GM12878 (cell line): ENCODE measurements at regions not wholly inside any gene's neighbourhood (a gene's known extent, or its start where the extent isn't known, plus 50 kb on each side); places are given as distances from the start of the nearest gene placed in this dataset.

Experiments
- ATAC-seq: fragments of 200-7000 bp; cut with Tn5 transposase; 3 replicates; pipeline ENCODE4 v1.9.1; 2020; ENCODE audit warnings: mild to moderate bottlenecking, moderate library complexity
- BruUV-seq: library from RNA; stranded (reverse); fragments of 400-500 nt; replicated peaks from 2 replicates; lab custom pipeline; 2021; lab: Mats Ljungman, UMichigan
- CTCF ChIA-PET: fragments of 300-600 bp; sonication (Branson Sonifier 250); formaldehyde crosslinking; extraction: SDS; loops from one replicate; lab custom pipeline; 2021; ENCODE audit warnings: inconsistent platforms; lab: Yijun Ruan, JAX
- POLR2A ChIA-PET: fragments of 350-600 bp; formaldehyde crosslinking; extraction: SDS; loops from one replicate; lab custom pipeline; 2021; ENCODE audit warnings: inconsistent platforms; lab: Charles Lee
- RAD21 ChIA-PET: fragments of 300-600 bp; sonication (Branson Sonifier 250); formaldehyde crosslinking; loops from one replicate; lab custom pipeline; 2023; ENCODE audit warnings: antibody characterized with exemption; ENCODE audit not compliant: unreplicated experiment; lab: Charles Lee
- SMC1A ChIA-PET: fragments of 300-600 bp; sonication (Branson Sonifier 250); formaldehyde crosslinking; loops from one replicate; lab custom pipeline; 2023; ENCODE audit not compliant: unreplicated experiment, uncharacterized antibody; lab: Charles Lee
- DNase-seq: peaks from one replicate; pipeline ENCODE4 v3.0.0-alpha.2; 2011; ENCODE audit warnings: low read depth, low spot score
- FAIRE-seq: peaks from 3 replicates; lab custom pipeline; 2011; peaks lifted over from hg19 to GRCh38; lab: Jason Lieb, UNC
- H2AFZ ChIP-seq: 2 replicates; pipeline ENCODE4 v1.6.0; 2011; ENCODE audit warnings: low read depth, low read length, control low read depth; ENCODE audit not compliant: control insufficient read depth
- H3K27ac ChIP-seq: 2 replicates; pipeline ENCODE4 v1.5.1; 2011; ENCODE audit warnings: control low read depth; ENCODE audit not compliant: control insufficient read depth, insufficient read depth
- H3K27me3 ChIP-seq, 2 experiments: replicated peaks in 1 of 2; 2 replicates each; pipeline versions ENCODE4 v1.6.0 to v1.6.1; 2011; ENCODE audit warnings: low read length in 1 of 2; ENCODE audit not compliant: control insufficient read depth in 2 of 2, insufficient read depth in 2 of 2
- H3K36me3 ChIP-seq, 2 experiments: 2 replicates each; pipeline ENCODE4 v1.5.1; 2011; ENCODE audit warnings: low read length in 1 of 2; ENCODE audit not compliant: control insufficient read depth in 2 of 2, insufficient read depth in 2 of 2
- H3K4me1 ChIP-seq: 2 replicates; pipeline ENCODE4 v1.6.1; 2011; ENCODE audit warnings: mild to moderate bottlenecking, low read length, moderate library complexity, mixed read lengths; ENCODE audit not compliant: control insufficient read depth, insufficient read depth
- H3K4me2 ChIP-seq: 2 replicates; pipeline ENCODE4 v1.6.0; 2011; ENCODE audit warnings: control low read depth; ENCODE audit not compliant: control insufficient read depth, insufficient read depth
- H3K4me3 ChIP-seq: fragments of 200-600 bp; sonication (generic); 2 replicates; pipeline ENCODE4 v1.5.1; 2016
- H3K79me2 ChIP-seq: 2 replicates; pipeline ENCODE4 v1.6.0; 2011; ENCODE audit warnings: low read length; ENCODE audit not compliant: control insufficient read depth, insufficient read depth
- H3K9ac ChIP-seq: 2 replicates; pipeline ENCODE4 v1.8.0; 2011; ENCODE audit warnings: low read length, control low read depth, mixed read lengths; ENCODE audit not compliant: control insufficient read depth, insufficient read depth
- H3K9me3 ChIP-seq: replicated peaks from 3 replicates; pipeline ENCODE4 v1.5.1; 2011; ENCODE audit warnings: mild to moderate bottlenecking, low read length; ENCODE audit not compliant: control insufficient read depth, insufficient read depth
- H4K20me1 ChIP-seq: 2 replicates; pipeline ENCODE4 v1.6.0; 2011; ENCODE audit not compliant: control insufficient read depth, insufficient read depth
- CHD4 ChIP-seq: fragments of 200-600 bp; sonication (generic); IDR thresholded peaks from 2 replicates; pipeline ENCODE4 v1.6.1; 2016; ENCODE audit warnings: mild to moderate bottlenecking
- CREM ChIP-seq: IDR thresholded peaks from 2 replicates; pipeline ENCODE4 v1.6.1; 2014; ENCODE audit warnings: antibody characterized with exemption, low read depth
- MYB ChIP-seq: fragments of 150-350 bp; IDR thresholded peaks from 2 replicates; pipeline ENCODE4 v1.6.1; 2014; ENCODE audit warnings: mild to moderate bottlenecking, low read depth, low read length, borderline replicate concordance
- NFIC ChIP-seq: IDR thresholded peaks from 2 replicates; pipeline ENCODE4 v1.6.1; 2012; ENCODE audit warnings: low read depth, mild to moderate bottlenecking, inconsistent platforms, low read length, moderate library complexity
- POU2F2 ChIP-seq: IDR thresholded peaks from 3 replicates; pipeline ENCODE4 v1.6.1; 2011; ENCODE audit warnings: low read depth, mild to moderate bottlenecking, low read length, borderline replicate concordance
- RCOR1 ChIP-seq: conservative IDR thresholded peaks from 2 replicates; pipeline ENCODE4 v1.6.1; 2012; ENCODE audit warnings: low read depth, low read length, improper control_type of control experiment
- RUNX3 ChIP-seq: IDR thresholded peaks from 2 replicates; pipeline ENCODE4 v1.6.1; 2012; ENCODE audit warnings: low read length, inconsistent platforms
- SMAD5 ChIP-seq: IDR thresholded peaks from 2 replicates; pipeline ENCODE4 v1.6.1; 2016; ENCODE audit warnings: antibody characterized with exemption, low read depth
- SP1 ChIP-seq: IDR thresholded peaks from one replicate; pipeline ENCODE4 v1.6.1; 2011; ENCODE audit warnings: low read depth, low read length
- TCF3 ChIP-seq: IDR thresholded peaks from 2 replicates; pipeline ENCODE4 v1.6.1; 2012; ENCODE audit warnings: low read depth, mild to moderate bottlenecking, low read length, borderline replicate concordance; ENCODE audit not compliant: insufficient read depth
- WRNIP1 ChIP-seq: IDR thresholded peaks from 2 replicates; pipeline ENCODE4 v1.6.1; 2011; ENCODE audit warnings: low read depth, low read length, improper control_type of control experiment, borderline replicate concordance
- WGBS: methylation state at CpG from one replicate; pipeline ENCODE4 v1.1.6; 2016; ENCODE audit warnings: low lambda C conversion rate; ENCODE audit not compliant: insufficient replicate concordance, insufficient coverage; ENCODE audit errors: missing lambda C conversion rate; 5-methylcytosine and 5-hydroxymethylcytosine counted together
- in situ Hi-C: fragments of 300-500 bp; cut with MboI; formaldehyde crosslinking; loops from 9 replicates; pipeline ENCODE4 v1.14.3; 2018; ENCODE audit warnings: mixed read lengths
- intact Hi-C: fragments of 100-400 bp; cut with micrococcal nuclease; formaldehyde crosslinking; loops from one replicate; pipeline ENCODE4 v1.14.2; 2022; ENCODE audit not compliant: unreplicated experiment
- TF ChIP-seq, protein P1 (sequence below): fragments of 450-650 bp; formaldehyde crosslinking; IDR thresholded peaks from 2 replicates; pipeline ENCODE4 v1.4.0; 2020; ENCODE audit warnings: mild to moderate bottlenecking, moderate library complexity
- TF ChIP-seq, protein P2 (sequence below): fragments of 450-650 bp; IDR thresholded peaks from 2 replicates; pipeline ENCODE4 v1.6.1; 2016; ENCODE audit warnings: mild to moderate bottlenecking

DNA sequence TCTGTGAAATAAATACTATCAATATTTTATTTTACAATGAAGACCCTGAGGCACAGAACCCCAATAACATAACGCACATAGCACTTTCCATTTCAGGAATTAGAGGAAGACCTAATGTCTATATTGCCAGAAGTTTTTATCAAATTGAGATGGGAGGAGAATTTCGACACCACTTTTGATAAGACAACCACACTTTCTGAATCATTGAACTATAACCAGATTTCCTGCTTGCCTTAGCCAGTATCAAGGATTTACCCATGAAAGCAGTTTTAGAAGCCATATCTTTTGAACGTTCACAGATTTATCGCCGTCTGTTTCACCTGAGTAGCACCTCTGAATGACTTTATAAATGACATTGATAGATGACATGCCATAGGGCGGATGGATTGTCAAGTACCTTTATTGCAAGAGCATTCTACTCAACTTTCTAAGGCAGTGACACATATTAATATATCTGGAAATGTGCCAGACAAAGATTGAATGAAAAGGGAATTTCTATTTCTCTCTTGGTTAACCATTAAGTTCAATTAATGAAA, 768.4 kb downstream of the LTN1 start:
- RAD21 ChIA-PET = no interaction called here
- no peaks in the 10 kb centered on the region for H4K20me1 ChIP-seq
- POLR2A ChIA-PET = no interaction called here
- no peak for ATAC-seq
- in situ Hi-C loops (no loop called here), intact Hi-C loops (no loop called here)
- no peaks in the 10 kb centered on the region for H3K9me3 ChIP-seq
- no peak overlapping the region for H3K27ac ChIP-seq
- no peaks in the 10 kb centered on the region for H3K4me1 ChIP-seq
- no peak overlapping the region for H3K9ac ChIP-seq
- DNase-seq = no peak
- H3K27me3 ChIP-seq = no peaks in the 10 kb centered on the region
- no peak for FAIRE-seq
- CTCF ChIA-PET = no interaction called here
- no peak overlapping the region for H3K4me2 ChIP-seq
- no peak overlapping the region for H3K4me3 ChIP-seq
- TF ChIP-seq WRNIP1 = no peak
- no peak for TF ChIP-seq RUNX3
- no peaks in the 10 kb centered on the region for H3K36me3 ChIP-seq
- WGBS = 43% methylated on average over 6 of the region's 6 CpGs
- H2AFZ ChIP-seq = no peak overlapping the region
- no peaks in the 10 kb centered on the region for H3K79me2 ChIP-seq
- SMC1A ChIA-PET = no interaction called here
- BruUV-seq = no TSS peak

DNA sequence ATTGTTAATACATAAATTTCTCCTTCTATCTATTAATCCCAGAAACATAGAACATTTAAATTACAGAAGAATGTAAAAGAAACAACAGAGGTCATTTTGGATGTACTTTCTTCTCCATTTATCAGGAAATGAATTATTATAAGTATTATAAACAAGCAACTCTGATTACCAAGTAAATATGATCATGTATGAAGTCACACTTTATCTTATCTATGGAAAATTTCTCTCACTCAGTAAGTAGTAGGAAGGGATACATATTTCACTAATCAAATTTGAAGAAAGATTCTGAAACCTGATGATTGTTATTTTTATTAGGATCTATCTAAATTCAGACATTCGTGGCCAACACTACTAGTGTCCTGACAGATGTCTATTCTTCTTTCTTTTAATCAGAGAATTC, 770.7 kb downstream of the LTN1 start:
- CTCF ChIA-PET = no interaction called here
- Histone ChIP-seq H3K36me3 (no peaks in the 10 kb centered on the region), H3K79me2 (no peaks in the 10 kb centered on the region), H3K4me3 (no peak overlapping the region), H3K27me3 (no peaks in the 10 kb centered on the region), H4K20me1 (no peaks in the 10 kb centered on the region)
- POLR2A ChIA-PET = no interaction called here
- in situ Hi-C loops (no loop called here), intact Hi-C loops (no loop called here)
- BruUV-seq = no TSS peak
- 12% methylated on average over 1 of the region's 1 CpG for WGBS
- DNase-seq (no peak), FAIRE-seq (no peak)
- TF ChIP-seq SMAD5 (no peak), RCOR1 (no peak), CREM (no peak), POU2F2 (no peak), CHD4 (no peak), TCF3 (no peak), NFIC (no peak), SP1 (no peak), MYB (no peak)
- TF ChIP-seq, protein P1, sequence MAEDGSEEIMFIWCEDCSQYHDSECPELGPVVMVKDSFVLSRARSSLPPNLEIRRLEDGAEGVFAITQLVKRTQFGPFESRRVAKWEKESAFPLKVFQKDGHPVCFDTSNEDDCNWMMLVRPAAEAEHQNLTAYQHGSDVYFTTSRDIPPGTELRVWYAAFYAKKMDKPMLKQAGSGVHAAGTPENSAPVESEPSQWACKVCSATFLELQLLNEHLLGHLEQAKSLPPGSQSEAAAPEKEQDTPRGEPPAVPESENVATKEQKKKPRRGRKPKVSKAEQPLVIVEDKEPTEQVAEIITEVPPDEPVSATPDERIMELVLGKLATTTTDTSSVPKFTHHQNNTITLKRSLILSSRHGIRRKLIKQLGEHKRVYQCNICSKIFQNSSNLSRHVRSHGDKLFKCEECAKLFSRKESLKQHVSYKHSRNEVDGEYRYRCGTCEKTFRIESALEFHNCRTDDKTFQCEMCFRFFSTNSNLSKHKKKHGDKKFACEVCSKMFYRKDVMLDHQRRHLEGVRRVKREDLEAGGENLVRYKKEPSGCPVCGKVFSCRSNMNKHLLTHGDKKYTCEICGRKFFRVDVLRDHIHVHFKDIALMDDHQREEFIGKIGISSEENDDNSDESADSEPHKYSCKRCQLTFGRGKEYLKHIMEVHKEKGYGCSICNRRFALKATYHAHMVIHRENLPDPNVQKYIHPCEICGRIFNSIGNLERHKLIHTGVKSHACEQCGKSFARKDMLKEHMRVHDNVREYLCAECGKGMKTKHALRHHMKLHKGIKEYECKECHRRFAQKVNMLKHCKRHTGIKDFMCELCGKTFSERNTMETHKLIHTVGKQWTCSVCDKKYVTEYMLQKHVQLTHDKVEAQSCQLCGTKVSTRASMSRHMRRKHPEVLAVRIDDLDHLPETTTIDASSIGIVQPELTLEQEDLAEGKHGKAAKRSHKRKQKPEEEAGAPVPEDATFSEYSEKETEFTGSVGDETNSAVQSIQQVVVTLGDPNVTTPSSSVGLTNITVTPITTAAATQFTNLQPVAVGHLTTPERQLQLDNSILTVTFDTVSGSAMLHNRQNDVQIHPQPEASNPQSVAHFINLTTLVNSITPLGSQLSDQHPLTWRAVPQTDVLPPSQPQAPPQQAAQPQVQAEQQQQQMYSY (CRISPR knock-in tag) = no peak
- TF ChIP-seq, protein P2, sequence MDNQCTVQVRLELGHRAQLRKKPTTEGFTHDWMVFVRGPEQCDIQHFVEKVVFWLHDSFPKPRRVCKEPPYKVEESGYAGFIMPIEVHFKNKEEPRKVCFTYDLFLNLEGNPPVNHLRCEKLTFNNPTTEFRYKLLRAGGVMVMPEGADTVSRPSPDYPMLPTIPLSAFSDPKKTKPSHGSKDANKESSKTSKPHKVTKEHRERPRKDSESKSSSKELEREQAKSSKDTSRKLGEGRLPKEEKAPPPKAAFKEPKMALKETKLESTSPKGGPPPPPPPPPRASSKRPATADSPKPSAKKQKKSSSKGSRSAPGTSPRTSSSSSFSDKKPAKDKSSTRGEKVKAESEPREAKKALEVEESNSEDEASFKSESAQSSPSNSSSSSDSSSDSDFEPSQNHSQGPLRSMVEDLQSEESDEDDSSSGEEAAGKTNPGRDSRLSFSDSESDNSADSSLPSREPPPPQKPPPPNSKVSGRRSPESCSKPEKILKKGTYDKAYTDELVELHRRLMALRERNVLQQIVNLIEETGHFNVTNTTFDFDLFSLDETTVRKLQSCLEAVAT = no peak
- TF ChIP-seq, all 136 proteins: peak for 0
- H3K9ac ChIP-seq = no peak overlapping the region
- ChIA-PET RAD21 (no interaction called here), SMC1A (no interaction called here)
- no peak overlapping the region for H3K4me2 ChIP-seq
- H3K9me3 ChIP-seq = no peaks in the 10 kb centered on the region
- H2AFZ ChIP-seq = no peak overlapping the region
- no peaks in the 10 kb centered on the region for H3K4me1 ChIP-seq
- H3K27ac ChIP-seq = no peak overlapping the region
- no peak for ATAC-seq
